Esophagus muscularis mucosa (tissue), 3 donors: ENCODE measurements at regions not wholly inside any gene's neighbourhood (a gene's known extent, or its start where the extent isn't known, plus 50 kb on each side); places are given as distances from the start of the nearest gene placed in this dataset.

Experiments
- POLR2A ChIP-seq: fragments of 450-650 bp; IDR thresholded peaks from one replicate; pipeline ENCODE4 v1.6.1; 2017; ENCODE audit warnings: antibody characterized with exemption, moderate library complexity, mild to moderate bottlenecking, low read depth
- TF ChIP-seq, protein P1 (sequence below), 3 experiments: fragments of 200-600 bp in 2 of 3; fragments of 450-650 bp in 1 of 3; sonication (generic) in 2 of 3; IDR thresholded peaks; one replicate each; pipeline ENCODE4 v1.5.1; 2017 to 2019; ENCODE audit warnings: antibody characterized with exemption in 3 of 3, mild to moderate bottlenecking in 2 of 3, moderate library complexity in 1 of 3

DNA sequence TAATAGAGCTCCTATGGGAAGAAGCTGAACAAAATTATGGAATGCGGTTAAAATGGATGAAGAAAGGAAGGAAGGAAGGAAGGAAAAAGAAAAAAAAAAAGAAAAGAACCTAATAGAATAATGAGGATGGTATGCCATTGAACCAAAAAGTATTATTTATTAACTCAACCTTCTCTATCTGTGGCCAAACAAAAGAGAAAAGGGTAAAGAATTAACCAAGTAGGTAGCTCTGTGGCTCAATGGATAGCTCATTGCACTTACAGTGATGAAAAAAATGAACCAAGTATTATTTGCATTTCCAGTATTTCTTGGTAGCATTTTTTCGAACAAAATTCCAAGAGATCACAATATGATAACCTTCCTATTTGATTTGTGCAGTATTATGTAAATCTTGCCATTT is 56.9 kb upstream of the SLC39A8 start:
- TF ChIP-seq, protein P1, sequence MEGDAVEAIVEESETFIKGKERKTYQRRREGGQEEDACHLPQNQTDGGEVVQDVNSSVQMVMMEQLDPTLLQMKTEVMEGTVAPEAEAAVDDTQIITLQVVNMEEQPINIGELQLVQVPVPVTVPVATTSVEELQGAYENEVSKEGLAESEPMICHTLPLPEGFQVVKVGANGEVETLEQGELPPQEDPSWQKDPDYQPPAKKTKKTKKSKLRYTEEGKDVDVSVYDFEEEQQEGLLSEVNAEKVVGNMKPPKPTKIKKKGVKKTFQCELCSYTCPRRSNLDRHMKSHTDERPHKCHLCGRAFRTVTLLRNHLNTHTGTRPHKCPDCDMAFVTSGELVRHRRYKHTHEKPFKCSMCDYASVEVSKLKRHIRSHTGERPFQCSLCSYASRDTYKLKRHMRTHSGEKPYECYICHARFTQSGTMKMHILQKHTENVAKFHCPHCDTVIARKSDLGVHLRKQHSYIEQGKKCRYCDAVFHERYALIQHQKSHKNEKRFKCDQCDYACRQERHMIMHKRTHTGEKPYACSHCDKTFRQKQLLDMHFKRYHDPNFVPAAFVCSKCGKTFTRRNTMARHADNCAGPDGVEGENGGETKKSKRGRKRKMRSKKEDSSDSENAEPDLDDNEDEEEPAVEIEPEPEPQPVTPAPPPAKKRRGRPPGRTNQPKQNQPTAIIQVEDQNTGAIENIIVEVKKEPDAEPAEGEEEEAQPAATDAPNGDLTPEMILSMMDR (IDR thresholded peaks at IDR 0.05) = no peak
- no peak for TF ChIP-seq POLR2A
